ENCODE measurements at regions not wholly inside any gene's neighbourhood (a gene's known extent, or its start where the extent isn't known, plus 50 kb on each side); places are given as distances from the start of the nearest gene placed in this dataset.

GRCh38 chr12:107600581-107601144 is 84.9 kb upstream of the PWP1 start:
- TF ChIP-seq EZH2 (IDR thresholded peaks at IDR 0.05; ENCODE audit: low read length, unreplicated experiment), result no peak
- TF ChIP-seq CTCF (conservative IDR thresholded peaks at IDR 0.05; ENCODE audit: low read depth, low read length), result no peak

Measured in PC-3 (cell line).